Ishikawa (cell line): ENCODE measurements at regions not wholly inside any gene's neighbourhood (a gene's known extent, or its start where the extent isn't known, plus 50 kb on each side); places are given as distances from the start of the nearest gene placed in this dataset.

Source experiments
- CEBPB ChIP-seq: IDR thresholded peaks from 2 replicates; pipeline ENCODE4 v1.6.1; 2012
- CREB1 ChIP-seq: IDR thresholded peaks from 2 replicates; pipeline ENCODE4 v1.6.1; 2012; ENCODE audit warnings: low read depth
- EGR1 ChIP-seq: IDR thresholded peaks from 2 replicates; pipeline ENCODE4 v1.6.1; 2012
- EP300 ChIP-seq: IDR thresholded peaks from 2 replicates; pipeline ENCODE4 v1.6.1; 2012; ENCODE audit warnings: borderline replicate concordance
- FOXM1 ChIP-seq: IDR thresholded peaks from 2 replicates; pipeline ENCODE4 v1.6.1; 2012; ENCODE audit warnings: low read depth, borderline replicate concordance
- NFIC ChIP-seq: IDR thresholded peaks from 2 replicates; pipeline ENCODE4 v1.6.1; 2012
- RAD21 ChIP-seq: IDR thresholded peaks from 2 replicates; pipeline ENCODE4 v1.6.1; 2012; ENCODE audit warnings: low read depth
- TAF1 ChIP-seq: IDR thresholded peaks from 2 replicates; pipeline ENCODE4 v1.6.1; 2012; ENCODE audit warnings: low read depth, mild to moderate bottlenecking
- TCF12 ChIP-seq: IDR thresholded peaks from 2 replicates; pipeline ENCODE4 v1.6.1; 2012; ENCODE audit warnings: low read depth
- TEAD4 ChIP-seq: IDR thresholded peaks from 2 replicates; pipeline ENCODE4 v1.6.1; 2012
- YY1 ChIP-seq: IDR thresholded peaks from 2 replicates; pipeline ENCODE4 v1.6.1; 2012; ENCODE audit warnings: low read depth
- ZBTB7A ChIP-seq: IDR thresholded peaks from 2 replicates; pipeline ENCODE4 v1.6.1; 2012; ENCODE audit warnings: low read depth
- TF ChIP-seq, protein P1 (sequence below): IDR thresholded peaks from 2 replicates; pipeline ENCODE4 v1.6.1; 2012
- TF ChIP-seq, protein P2 (sequence below): IDR thresholded peaks from 2 replicates; pipeline ENCODE4 v1.6.1; 2012; ENCODE audit warnings: low read depth, mild to moderate bottlenecking
- TF ChIP-seq, protein P3 (sequence below): IDR thresholded peaks from 2 replicates; pipeline ENCODE4 v1.6.1; 2012

DNA sequence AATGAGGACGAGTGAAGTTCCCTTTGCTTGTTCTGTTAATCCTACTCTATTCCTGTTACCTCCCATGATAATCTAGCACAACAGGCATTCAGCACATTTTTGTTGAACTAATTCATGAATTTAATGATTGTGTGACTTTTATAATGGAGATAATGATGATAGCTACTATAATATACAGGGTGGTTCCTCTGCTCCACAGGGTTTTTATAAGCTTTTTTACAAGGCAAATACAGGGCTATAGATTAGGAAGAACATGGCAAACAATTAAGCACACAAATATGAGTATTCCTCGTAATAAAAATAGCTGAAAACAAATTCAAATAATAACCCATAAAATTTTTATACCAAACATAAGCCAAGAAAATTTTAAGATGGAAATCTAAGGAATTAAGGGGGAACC lies 145.6 kb upstream of the TMTC1 start:
- TF ChIP-seq CREB1 (no peak), TCF12 (no peak), CEBPB (no peak), TAF1 (no peak), FOXM1 (no peak), RAD21 (no peak), ZBTB7A (no peak), YY1 (no peak), EGR1 (no peak), EP300 (no peak), NFIC (no peak), TEAD4 (no peak)
- TF ChIP-seq, protein P1, sequence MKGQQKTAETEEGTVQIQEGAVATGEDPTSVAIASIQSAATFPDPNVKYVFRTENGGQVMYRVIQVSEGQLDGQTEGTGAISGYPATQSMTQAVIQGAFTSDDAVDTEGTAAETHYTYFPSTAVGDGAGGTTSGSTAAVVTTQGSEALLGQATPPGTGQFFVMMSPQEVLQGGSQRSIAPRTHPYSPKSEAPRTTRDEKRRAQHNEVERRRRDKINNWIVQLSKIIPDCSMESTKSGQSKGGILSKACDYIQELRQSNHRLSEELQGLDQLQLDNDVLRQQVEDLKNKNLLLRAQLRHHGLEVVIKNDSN, result no peak
- TF ChIP-seq, protein P2, sequence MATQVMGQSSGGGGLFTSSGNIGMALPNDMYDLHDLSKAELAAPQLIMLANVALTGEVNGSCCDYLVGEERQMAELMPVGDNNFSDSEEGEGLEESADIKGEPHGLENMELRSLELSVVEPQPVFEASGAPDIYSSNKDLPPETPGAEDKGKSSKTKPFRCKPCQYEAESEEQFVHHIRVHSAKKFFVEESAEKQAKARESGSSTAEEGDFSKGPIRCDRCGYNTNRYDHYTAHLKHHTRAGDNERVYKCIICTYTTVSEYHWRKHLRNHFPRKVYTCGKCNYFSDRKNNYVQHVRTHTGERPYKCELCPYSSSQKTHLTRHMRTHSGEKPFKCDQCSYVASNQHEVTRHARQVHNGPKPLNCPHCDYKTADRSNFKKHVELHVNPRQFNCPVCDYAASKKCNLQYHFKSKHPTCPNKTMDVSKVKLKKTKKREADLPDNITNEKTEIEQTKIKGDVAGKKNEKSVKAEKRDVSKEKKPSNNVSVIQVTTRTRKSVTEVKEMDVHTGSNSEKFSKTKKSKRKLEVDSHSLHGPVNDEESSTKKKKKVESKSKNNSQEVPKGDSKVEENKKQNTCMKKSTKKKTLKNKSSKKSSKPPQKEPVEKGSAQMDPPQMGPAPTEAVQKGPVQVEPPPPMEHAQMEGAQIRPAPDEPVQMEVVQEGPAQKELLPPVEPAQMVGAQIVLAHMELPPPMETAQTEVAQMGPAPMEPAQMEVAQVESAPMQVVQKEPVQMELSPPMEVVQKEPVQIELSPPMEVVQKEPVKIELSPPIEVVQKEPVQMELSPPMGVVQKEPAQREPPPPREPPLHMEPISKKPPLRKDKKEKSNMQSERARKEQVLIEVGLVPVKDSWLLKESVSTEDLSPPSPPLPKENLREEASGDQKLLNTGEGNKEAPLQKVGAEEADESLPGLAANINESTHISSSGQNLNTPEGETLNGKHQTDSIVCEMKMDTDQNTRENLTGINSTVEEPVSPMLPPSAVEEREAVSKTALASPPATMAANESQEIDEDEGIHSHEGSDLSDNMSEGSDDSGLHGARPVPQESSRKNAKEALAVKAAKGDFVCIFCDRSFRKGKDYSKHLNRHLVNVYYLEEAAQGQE, result no peak
- TF ChIP-seq, protein P3, sequence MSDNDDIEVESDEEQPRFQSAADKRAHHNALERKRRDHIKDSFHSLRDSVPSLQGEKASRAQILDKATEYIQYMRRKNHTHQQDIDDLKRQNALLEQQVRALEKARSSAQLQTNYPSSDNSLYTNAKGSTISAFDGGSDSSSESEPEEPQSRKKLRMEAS, result no peak

DNA sequence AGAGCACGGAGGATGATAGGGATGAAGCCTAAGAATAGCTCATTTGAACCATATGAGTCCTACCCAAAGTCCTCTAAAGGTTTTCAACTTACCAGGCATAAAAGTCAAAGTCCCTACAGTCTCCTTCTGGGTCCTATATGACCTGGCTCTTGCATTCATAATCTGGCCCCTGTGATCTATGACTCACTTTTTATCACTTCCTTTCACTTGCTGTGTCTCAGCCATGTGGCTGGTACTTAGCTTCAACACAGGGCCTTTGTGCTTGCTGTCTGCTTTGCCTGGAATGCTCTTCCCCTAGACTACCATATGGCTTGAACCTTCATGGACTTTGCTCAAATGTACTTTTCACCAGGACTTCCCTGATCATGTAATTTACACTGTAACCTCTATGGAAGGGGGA lies 137.6 kb upstream of the TMTC1 start:
- no peak for TF ChIP-seq CREB1
- TF ChIP-seq NFIC, result no peak

DNA sequence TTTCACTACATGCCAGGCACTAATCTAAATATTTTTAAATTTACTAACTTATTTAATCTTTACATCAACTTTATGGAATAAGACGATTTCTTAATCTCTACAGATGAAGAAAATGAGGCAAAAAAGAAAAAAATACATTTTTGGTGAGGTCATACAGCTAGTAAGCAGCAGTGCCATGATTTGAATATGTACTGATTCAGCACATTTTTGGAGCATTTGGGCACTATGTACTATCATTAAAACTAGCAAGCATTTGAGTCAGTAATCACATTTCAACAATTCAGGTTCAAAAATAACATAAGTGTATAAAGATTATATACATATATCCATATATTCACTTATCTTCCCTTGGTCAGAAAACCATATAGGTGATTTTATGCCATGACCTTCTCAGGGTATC lies 124.4 kb upstream of the TMTC1 start:
- TF ChIP-seq ZBTB7A (no peak), NFIC (no peak)
- TF ChIP-seq, protein P3, result no peak

DNA sequence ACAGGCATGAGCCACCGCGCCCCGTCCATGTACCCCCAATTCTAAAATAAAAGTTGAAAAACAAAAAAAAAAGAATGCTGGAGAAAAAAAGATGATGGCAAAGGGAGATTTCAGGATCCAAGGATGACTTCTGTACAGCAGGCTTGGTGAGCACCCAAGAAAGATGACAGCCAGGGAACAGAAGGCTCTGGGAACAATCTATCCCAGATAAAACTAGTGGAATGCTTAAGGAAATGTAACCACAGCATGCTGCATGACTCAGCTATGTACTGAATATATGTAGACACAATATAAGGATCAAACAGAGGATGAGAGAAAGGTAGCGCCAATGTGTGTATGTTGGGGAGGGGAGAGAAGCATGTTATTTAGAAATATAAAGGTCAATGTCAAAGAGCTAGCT lies 123.7 kb upstream of the TMTC1 start:
- TF ChIP-seq RAD21 (no peak), ZBTB7A (no peak)
- TF ChIP-seq, protein P1, result no peak

DNA sequence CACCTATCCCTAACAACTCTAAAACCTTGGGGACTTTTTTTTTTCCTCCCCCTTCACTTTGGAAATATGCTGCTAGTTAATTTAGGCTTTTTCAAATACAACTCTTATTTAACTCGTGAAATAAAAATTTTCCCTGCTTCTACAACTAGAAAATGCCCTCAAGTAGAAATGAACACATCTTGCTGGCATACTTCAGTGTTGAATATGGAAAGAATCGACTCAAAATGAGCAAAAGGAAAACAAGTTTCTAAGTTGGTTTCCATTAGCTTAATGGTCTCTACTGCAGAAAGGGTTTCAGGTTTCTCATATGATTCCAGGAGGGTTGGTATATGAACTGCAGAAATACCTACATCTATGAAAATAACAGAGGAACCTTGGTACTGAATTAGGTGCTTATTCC lies 118.3 kb upstream of the TMTC1 start:
- TF ChIP-seq TAF1 (no peak), NFIC (no peak), TEAD4 (no peak), RAD21 (no peak), EP300 (no peak), FOXM1 (no peak), CREB1 (no peak), TCF12 (no peak), EGR1 (no peak), YY1 (no peak), ZBTB7A (no peak)
- TF ChIP-seq, protein P3, result no peak
- TF ChIP-seq, protein P2, result no peak
- TF ChIP-seq, protein P1, result no peak

DNA sequence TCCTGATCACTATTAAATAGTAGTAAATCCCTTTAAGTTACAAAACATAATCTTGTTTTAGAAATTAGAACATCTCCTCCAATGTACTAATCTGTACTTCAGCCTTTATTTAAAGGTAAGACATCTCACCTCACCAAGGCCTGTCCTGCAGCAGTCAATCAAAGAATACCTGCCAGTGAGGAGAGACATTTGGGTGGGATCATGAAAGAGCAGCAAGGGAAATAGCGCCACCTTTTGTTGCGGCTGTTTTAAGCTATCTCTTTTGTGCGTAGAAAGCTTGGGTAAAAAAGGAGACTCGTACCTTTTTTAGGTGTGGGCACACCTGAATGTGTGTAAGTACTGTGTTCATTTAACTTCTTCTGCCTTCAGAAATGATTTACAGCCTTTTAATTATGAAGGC lies 117.8 kb upstream of the TMTC1 start:
- TF ChIP-seq CEBPB (no peak), FOXM1 (no peak), RAD21 (peak; percentile 34; the same call in 1 of the 2 replicates), YY1 (no peak), NFIC (no peak)
- TF ChIP-seq, protein P2, result no peak
